HepG2 (cell line): ENCODE measurements at regions not wholly inside any gene's neighbourhood (a gene's known extent, or its start where the extent isn't known, plus 50 kb on each side); places are given as distances from the start of the nearest gene placed in this dataset.

Experiments used
- ATAC-seq: fragments of 200-7000 bp; cut with Tn5 transposase; 3 replicates; pipeline ENCODE4 v1.9.1; 2020; ENCODE audit warnings: mild to moderate bottlenecking, moderate library complexity
- BruUV-seq: library from RNA; stranded (reverse); fragments of 400-500 nt; replicated peaks from 2 replicates; lab custom pipeline; 2021; lab: Mats Ljungman, UMichigan
- CTCF ChIA-PET: fragments of 300-600 bp; formaldehyde crosslinking; extraction: SDS; loops from one replicate; lab custom pipeline; 2021; ENCODE audit warnings: low total read pairs, inconsistent platforms, low intra/inter-chr PET ratio; lab: Yijun Ruan, JAX
- POLR2A ChIA-PET: fragments of 350-600 bp; sonication (Branson Sonifier 250); formaldehyde crosslinking; loops from one replicate; lab custom pipeline; 2020; ENCODE audit warnings: antibody characterized with exemption, inconsistent platforms; lab: Yijun Ruan, JAX
- DNase-seq: peaks from one replicate; pipeline ENCODE4 v3.0.0-alpha.2; 2015; ENCODE audit warnings: low spot score
- FAIRE-seq: peaks from 3 replicates; lab custom pipeline; 2011; peaks lifted over from hg19 to GRCh38; lab: Jason Lieb, UNC
- H2AFZ ChIP-seq: one replicate; pipeline ENCODE4 v1.6.1; 2011; ENCODE audit warnings: low read length, inconsistent platforms
- H3K27ac ChIP-seq: fragments of 300-600 bp; 3 replicates; pipeline ENCODE4 v1.8.0; 2011; ENCODE audit warnings: mixed run types, mild to moderate bottlenecking, mixed read lengths, low read length, inconsistent platforms; ENCODE audit not compliant: insufficient read depth; ENCODE audit errors: extremely low read length
- H3K27me3 ChIP-seq, 2 experiments: fragments of 200-600 bp in 1 of 2; 2 replicates in 1 of 2; 3 replicates in 1 of 2; pipeline versions ENCODE4 v1.6.0 to v1.8.0; 2011; ENCODE audit warnings: low read length in 2 of 2, mild to moderate bottlenecking in 2 of 2, moderate library complexity in 2 of 2, inconsistent platforms in 1 of 2; ENCODE audit not compliant: insufficient read depth in 2 of 2, control insufficient read depth in 1 of 2
- H3K36me3 ChIP-seq, 2 experiments: fragments of 200-600 bp in 1 of 2; replicated peaks in 1 of 2; 2 replicates in 1 of 2; 3 replicates in 1 of 2; pipeline versions ENCODE4 v1.5.1 to v1.8.0; 2011; ENCODE audit warnings: low read length in 2 of 2, inconsistent platforms in 1 of 2; ENCODE audit not compliant: insufficient read depth in 2 of 2, control insufficient read depth in 1 of 2
- H3K4me1 ChIP-seq: 2 replicates; pipeline ENCODE4 v1.5.1; 2012; ENCODE audit warnings: low read length, inconsistent platforms; ENCODE audit not compliant: insufficient read depth
- H3K4me2 ChIP-seq: 2 replicates; pipeline ENCODE4 v1.6.0; 2011; ENCODE audit warnings: low read depth, low read length, inconsistent platforms
- H3K4me3 ChIP-seq, 3 experiments: fragments of 200-600 bp in 1 of 3; sonication (generic), shearing (Covaris generic) in 1 of 3; replicated peaks in 1 of 3; 2 replicates each; pipeline ENCODE4 v1.5.1; 2011 to 2016; ENCODE audit warnings: low read length in 3 of 3, inconsistent platforms in 2 of 3, low read depth in 2 of 3, mild to moderate bottlenecking in 2 of 3, control low read depth in 1 of 3, mixed read lengths in 1 of 3; ENCODE audit not compliant: insufficient read depth in 1 of 3
- H3K79me2 ChIP-seq: one replicate; pipeline ENCODE4 v1.6.1; 2011; ENCODE audit warnings: low read length, inconsistent platforms; ENCODE audit not compliant: insufficient read depth
- H3K9ac ChIP-seq: 2 replicates; pipeline ENCODE4 v1.6.0; 2011; ENCODE audit warnings: mild to moderate bottlenecking, low read depth, low read length, inconsistent platforms; ENCODE audit not compliant: insufficient read depth
- H3K9me3 ChIP-seq: 2 replicates; pipeline ENCODE4 v1.5.1; 2012; ENCODE audit warnings: mild to moderate bottlenecking, low read length
- H4K20me1 ChIP-seq: 2 replicates; pipeline ENCODE4 v1.6.0; 2011; ENCODE audit warnings: inconsistent platforms, mild to moderate bottlenecking, low read length, moderate library complexity; ENCODE audit not compliant: insufficient read depth
- CEBPG ChIP-seq: IDR thresholded peaks from 2 replicates; pipeline ENCODE4 v1.6.1; 2016
- JUN ChIP-seq: sonication (generic); formaldehyde crosslinking; IDR thresholded peaks from 2 replicates; pipeline ENCODE4 v1.4.0; 2020; ENCODE audit warnings: mild to moderate bottlenecking, missing genetic modification reagents
- PRPF4 ChIP-seq: fragments of 200-400 bp; formaldehyde crosslinking; IDR thresholded peaks from 2 replicates; pipeline ENCODE4 v1.6.1; 2016; ENCODE audit warnings: low read length, low read depth; ENCODE audit not compliant: poor library complexity, severe bottlenecking
- ZFP62 ChIP-seq: sonication (generic); formaldehyde crosslinking; IDR thresholded peaks from 2 replicates; pipeline ENCODE4 v1.4.0; 2020; ENCODE audit warnings: missing genetic modification reagents
- ZNF350 ChIP-seq: sonication (generic); formaldehyde crosslinking; IDR thresholded peaks from 2 replicates; pipeline ENCODE4 v1.4.0; 2020; ENCODE audit warnings: mild to moderate bottlenecking, low read depth, missing genetic modification reagents, borderline replicate concordance
- ZNF749 ChIP-seq: sonication (generic); formaldehyde crosslinking; IDR thresholded peaks from 2 replicates; pipeline ENCODE4 v1.8.0; 2022; ENCODE audit warnings: mild to moderate bottlenecking, missing genetic modification reagents, moderate library complexity, borderline replicate concordance
- ZNF773 ChIP-seq: sonication (generic); formaldehyde crosslinking; IDR thresholded peaks from 2 replicates; pipeline ENCODE4 v1.4.0; 2020; ENCODE audit warnings: missing genetic modification reagents, borderline replicate concordance
- ZNF850 ChIP-seq: sonication (generic); formaldehyde crosslinking; conservative IDR thresholded peaks from 2 replicates; pipeline ENCODE4 v1.9.0; 2021; ENCODE audit warnings: mild to moderate bottlenecking, missing genetic modification reagents
- ZZZ3 ChIP-seq: sonication (generic); formaldehyde crosslinking; IDR thresholded peaks from 2 replicates; pipeline ENCODE4 v1.4.0; 2020; ENCODE audit warnings: missing genetic modification reagents, mild to moderate bottlenecking, borderline replicate concordance
- WGBS: methylation state at CpG from one replicate; pipeline ENCODE4 v1.1.6; 2017; ENCODE audit warnings: low lambda C conversion rate; 5-methylcytosine and 5-hydroxymethylcytosine counted together
- in situ Hi-C: cut with HindIII; loops from 2 replicates; pipeline ENCODE4 v1.10.0; 2017; ENCODE audit warnings: low pct_unique_long_range_greater_than_20kb; ENCODE audit not compliant: extremely low pct_ligation_motif_present
- intact Hi-C: fragments of 100-400 bp; cut with micrococcal nuclease; formaldehyde crosslinking; loops from one replicate; pipeline ENCODE4 v1.10.0; 2022; ENCODE audit not compliant: unreplicated experiment
- TF ChIP-seq, protein P1 (sequence below): sonication (generic); formaldehyde crosslinking; IDR thresholded peaks from 2 replicates; pipeline ENCODE4 v1.8.1; 2022; ENCODE audit warnings: mild to moderate bottlenecking, missing genetic modification reagents
- TF ChIP-seq, protein P2 (sequence below): sonication (generic); formaldehyde crosslinking; IDR thresholded peaks from 2 replicates; pipeline ENCODE4 v1.5.0; 2020; ENCODE audit warnings: mild to moderate bottlenecking, missing genetic modification reagents
- TF ChIP-seq, protein P3 (sequence below): sonication (generic); formaldehyde crosslinking; IDR thresholded peaks from 2 replicates; pipeline ENCODE4 v1.9.0; 2022; ENCODE audit warnings: low read depth, missing genetic modification reagents
- TF ChIP-seq, protein P4 (sequence below): sonication (generic); formaldehyde crosslinking; IDR thresholded peaks from 2 replicates; pipeline ENCODE4 v1.9.0; 2021; ENCODE audit warnings: missing genetic modification reagents, mild to moderate bottlenecking, borderline replicate concordance

DNA sequence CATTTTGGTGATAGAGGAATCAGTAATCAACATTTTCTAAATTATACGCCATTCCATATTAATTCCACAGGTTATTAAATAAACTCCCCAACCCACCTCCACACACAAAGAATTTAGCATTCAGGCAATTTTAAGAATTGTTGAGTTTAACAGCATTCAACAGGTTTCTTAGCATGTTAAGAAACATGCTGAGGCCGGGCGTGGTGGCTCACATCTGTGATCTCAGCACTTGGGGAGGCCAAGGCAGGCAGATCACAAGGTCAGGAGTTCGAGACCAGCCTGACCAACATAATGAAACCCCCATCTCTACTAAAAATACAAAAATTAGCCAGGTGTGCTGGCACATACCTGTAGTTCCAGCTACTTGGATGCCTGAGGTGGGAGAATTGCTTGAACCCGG lies 64.0 kb upstream of the PHACTR2 start (continued):
- TF ChIP-seq, protein P1, sequence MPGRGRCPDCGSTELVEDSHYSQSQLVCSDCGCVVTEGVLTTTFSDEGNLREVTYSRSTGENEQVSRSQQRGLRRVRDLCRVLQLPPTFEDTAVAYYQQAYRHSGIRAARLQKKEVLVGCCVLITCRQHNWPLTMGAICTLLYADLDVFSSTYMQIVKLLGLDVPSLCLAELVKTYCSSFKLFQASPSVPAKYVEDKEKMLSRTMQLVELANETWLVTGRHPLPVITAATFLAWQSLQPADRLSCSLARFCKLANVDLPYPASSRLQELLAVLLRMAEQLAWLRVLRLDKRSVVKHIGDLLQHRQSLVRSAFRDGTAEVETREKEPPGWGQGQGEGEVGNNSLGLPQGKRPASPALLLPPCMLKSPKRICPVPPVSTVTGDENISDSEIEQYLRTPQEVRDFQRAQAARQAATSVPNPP (CRISPR knock-in tag): no peak
- TF ChIP-seq, protein P2, sequence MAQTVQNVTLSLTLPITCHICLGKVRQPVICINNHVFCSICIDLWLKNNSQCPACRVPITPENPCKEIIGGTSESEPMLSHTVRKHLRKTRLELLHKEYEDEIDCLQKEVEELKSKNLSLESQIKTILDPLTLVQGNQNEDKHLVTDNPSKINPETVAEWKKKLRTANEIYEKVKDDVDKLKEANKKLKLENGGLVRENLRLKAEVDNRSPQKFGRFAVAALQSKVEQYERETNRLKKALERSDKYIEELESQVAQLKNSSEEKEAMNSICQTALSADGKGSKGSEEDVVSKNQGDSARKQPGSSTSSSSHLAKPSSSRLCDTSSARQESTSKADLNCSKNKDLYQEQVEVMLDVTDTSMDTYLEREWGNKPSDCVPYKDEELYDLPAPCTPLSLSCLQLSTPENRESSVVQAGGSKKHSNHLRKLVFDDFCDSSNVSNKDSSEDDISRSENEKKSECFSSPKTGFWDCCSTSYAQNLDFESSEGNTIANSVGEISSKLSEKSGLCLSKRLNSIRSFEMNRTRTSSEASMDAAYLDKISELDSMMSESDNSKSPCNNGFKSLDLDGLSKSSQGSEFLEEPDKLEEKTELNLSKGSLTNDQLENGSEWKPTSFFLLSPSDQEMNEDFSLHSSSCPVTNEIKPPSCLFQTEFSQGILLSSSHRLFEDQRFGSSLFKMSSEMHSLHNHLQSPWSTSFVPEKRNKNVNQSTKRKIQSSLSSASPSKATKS: no peak
- no peak for TF ChIP-seq ZFP62 (CRISPR knock-in tag)
- TF ChIP-seq, protein P3, sequence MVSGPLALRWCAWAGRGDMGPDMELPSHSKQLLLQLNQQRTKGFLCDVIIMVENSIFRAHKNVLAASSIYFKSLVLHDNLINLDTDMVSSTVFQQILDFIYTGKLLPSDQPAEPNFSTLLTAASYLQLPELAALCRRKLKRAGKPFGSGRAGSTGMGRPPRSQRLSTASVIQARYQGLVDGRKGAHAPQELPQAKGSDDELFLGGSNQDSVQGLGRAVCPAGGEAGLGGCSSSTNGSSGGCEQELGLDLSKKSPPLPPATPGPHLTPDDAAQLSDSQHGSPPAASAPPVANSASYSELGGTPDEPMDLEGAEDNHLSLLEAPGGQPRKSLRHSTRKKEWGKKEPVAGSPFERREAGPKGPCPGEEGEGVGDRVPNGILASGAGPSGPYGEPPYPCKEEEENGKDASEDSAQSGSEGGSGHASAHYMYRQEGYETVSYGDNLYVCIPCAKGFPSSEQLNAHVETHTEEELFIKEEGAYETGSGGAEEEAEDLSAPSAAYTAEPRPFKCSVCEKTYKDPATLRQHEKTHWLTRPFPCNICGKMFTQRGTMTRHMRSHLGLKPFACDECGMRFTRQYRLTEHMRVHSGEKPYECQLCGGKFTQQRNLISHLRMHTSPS: no peak

DNA sequence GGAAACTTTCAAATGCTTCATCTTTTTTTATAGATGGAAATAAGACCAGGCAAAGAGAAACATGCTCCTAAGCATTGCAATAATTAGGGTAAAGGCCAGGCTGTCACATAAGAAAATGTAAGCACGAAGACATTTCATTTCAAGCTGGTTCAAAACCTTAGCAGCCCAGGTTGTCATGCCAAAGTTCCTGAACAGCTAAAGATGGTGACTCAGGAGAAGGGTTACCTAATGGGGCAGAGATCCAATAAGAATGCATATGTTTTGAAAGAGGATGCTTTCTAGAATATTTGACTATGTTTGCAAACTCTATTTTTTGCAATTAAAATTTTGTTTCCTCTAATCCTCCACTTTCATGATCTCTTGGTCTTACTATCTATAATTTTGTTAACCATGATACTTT lies 65.6 kb upstream of the PHACTR2 start:
- H3K9me3 ChIP-seq: no peaks in the 10 kb centered on the region
- ATAC-seq (no peak), FAIRE-seq (no peak), DNase-seq (no peak)
- H3K4me1 ChIP-seq: no peaks in the 10 kb centered on the region
- H3K9ac ChIP-seq: no peak overlapping the region
- intact Hi-C loops: no loop called here
- no peak overlapping the region for H3K4me3 ChIP-seq
- in situ Hi-C loops: no loop called here
- no peaks in the 10 kb centered on the region for H3K79me2 ChIP-seq
- POLR2A ChIA-PET: no interaction called here
- H3K36me3 ChIP-seq: no peaks in the 10 kb centered on the region
- TF ChIP-seq JUN (no peak), ZNF350 (no peak), CEBPG (CRISPR knock-in tag) (no peak), ZNF749 (no peak), ZNF850 (CRISPR knock-in tag) (no peak), PRPF4 (no peak), ZNF773 (CRISPR knock-in tag) (no peak), ZZZ3 (CRISPR knock-in tag) (no peak)
- TF ChIP-seq, protein P4, sequence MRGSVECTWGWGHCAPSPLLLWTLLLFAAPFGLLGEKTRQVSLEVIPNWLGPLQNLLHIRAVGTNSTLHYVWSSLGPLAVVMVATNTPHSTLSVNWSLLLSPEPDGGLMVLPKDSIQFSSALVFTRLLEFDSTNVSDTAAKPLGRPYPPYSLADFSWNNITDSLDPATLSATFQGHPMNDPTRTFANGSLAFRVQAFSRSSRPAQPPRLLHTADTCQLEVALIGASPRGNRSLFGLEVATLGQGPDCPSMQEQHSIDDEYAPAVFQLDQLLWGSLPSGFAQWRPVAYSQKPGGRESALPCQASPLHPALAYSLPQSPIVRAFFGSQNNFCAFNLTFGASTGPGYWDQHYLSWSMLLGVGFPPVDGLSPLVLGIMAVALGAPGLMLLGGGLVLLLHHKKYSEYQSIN: no peak
- CTCF ChIA-PET: no interaction called here
- no peaks in the 10 kb centered on the region for H4K20me1 ChIP-seq
- no peaks in the 10 kb centered on the region for H3K27me3 ChIP-seq
- H3K4me2 ChIP-seq: no peak overlapping the region
- no peak overlapping the region for H3K27ac ChIP-seq
- H2AFZ ChIP-seq: no peak overlapping the region
- no TSS peak for BruUV-seq
- WGBS: 76% methylated on average over 1 of the region's 1 CpG
